Skeletal muscle tissue (tissue), 3 donors: ENCODE measurements at regions not wholly inside any gene's neighbourhood (a gene's known extent, or its start where the extent isn't known, plus 50 kb on each side); places are given as distances from the start of the nearest gene placed in this dataset.

Experiments
- H3K27ac ChIP-seq: one replicate; pipeline ENCODE4 v1.7.0; 2013; ENCODE audit warnings: mild to moderate bottlenecking, low read depth, low read length, inconsistent platforms
- H3K27me3 ChIP-seq, 3 donors: one replicate each; pipeline ENCODE4 v1.7.0; 2013; ENCODE audit warnings: low read length in 3 of 3; ENCODE audit not compliant: control insufficient read depth in 3 of 3, insufficient read depth in 3 of 3
- H3K36me3 ChIP-seq, 3 donors: one replicate each; pipeline ENCODE4 v1.7.0; 2013; ENCODE audit warnings: low read length in 3 of 3; ENCODE audit not compliant: control insufficient read depth in 3 of 3, insufficient read depth in 3 of 3
- H3K4me1 ChIP-seq, 3 donors: one replicate each; pipeline ENCODE4 v1.7.0; 2013; ENCODE audit warnings: low read length in 3 of 3, mild to moderate bottlenecking in 3 of 3; ENCODE audit not compliant: control insufficient read depth in 3 of 3, insufficient read depth in 3 of 3
- H3K4me3 ChIP-seq, 3 donors: one replicate each; pipeline ENCODE4 v1.7.0; 2013; ENCODE audit warnings: low read length in 3 of 3
- H3K9ac ChIP-seq, 3 donors: one replicate each; pipeline ENCODE4 v1.7.0; 2013; ENCODE audit warnings: low read length in 3 of 3, mild to moderate bottlenecking in 3 of 3, moderate library complexity in 2 of 3, low read depth in 1 of 3
- H3K9me3 ChIP-seq, 3 donors: one replicate each; pipeline ENCODE4 v1.7.0; 2013; ENCODE audit warnings: low read length in 3 of 3; ENCODE audit not compliant: control insufficient read depth in 3 of 3
- donor health status: Osteomylitis.

GRCh38 chr13:84847107-84847506 lies 952.1 kb downstream of the SLITRK6 start:
- Histone ChIP-seq H3K36me3 (no peaks in the 10 kb centered on the region), H3K9ac (no peak overlapping the region), H3K27me3 (no peaks in the 10 kb centered on the region), H3K9me3 (no peaks in the 10 kb centered on the region), H3K4me3 (no peak overlapping the region), H3K27ac (no peak overlapping the region), H3K4me1 (no peaks in the 10 kb centered on the region)

- no peaks in the 10 kb centered on the region for H3K27me3 ChIP-seq
- H3K27ac ChIP-seq = no peak overlapping the region
- no peaks in the 10 kb centered on the region for H3K9me3 ChIP-seq
- no peaks in the 10 kb centered on the region for H3K36me3 ChIP-seq
- H3K4me3 ChIP-seq = no peak overlapping the region
- H3K9ac ChIP-seq = no peak overlapping the region
- H3K4me1 ChIP-seq = no peaks in the 10 kb centered on the region
Measured at GRCh38 chr13:84845907-84846619, 953.2 kb downstream of the SLITRK6 start.

GRCh38 chr13:84844473-84844872 lies 954.7 kb downstream of the SLITRK6 start:
- H3K9ac ChIP-seq = no peak overlapping the region
- H3K9me3 ChIP-seq = no peaks in the 10 kb centered on the region
- no peaks in the 10 kb centered on the region for H3K36me3 ChIP-seq
- no peak overlapping the region for H3K27ac ChIP-seq
- H3K4me3 ChIP-seq = no peak overlapping the region
- no peaks in the 10 kb centered on the region for H3K4me1 ChIP-seq
- H3K27me3 ChIP-seq = no peaks in the 10 kb centered on the region

DNA sequence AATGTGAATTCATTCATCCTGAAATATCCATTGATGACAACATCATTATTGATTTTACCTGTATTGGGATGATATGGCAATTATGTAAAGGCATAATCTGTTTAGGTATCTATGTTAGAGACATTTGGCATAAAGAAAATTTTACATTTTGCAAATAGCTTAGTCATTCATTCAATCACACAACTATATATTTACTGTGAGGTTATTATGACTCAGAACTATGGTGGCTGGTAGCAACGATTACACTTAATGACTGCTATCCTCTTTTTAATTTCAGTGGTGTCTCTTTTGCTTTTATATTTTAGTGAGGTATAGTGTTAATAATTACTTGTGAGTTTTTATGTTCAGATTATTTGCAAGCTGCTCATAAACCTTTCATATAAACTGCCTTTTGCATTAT lies 955.9 kb downstream of the SLITRK6 start:
- Histone ChIP-seq H3K27ac (no peak overlapping the region), H3K27me3 (no peaks in the 10 kb centered on the region), H3K4me3 (no peak overlapping the region), H3K9ac (no peak overlapping the region), H3K36me3 (no peaks in the 10 kb centered on the region), H3K4me1 (no peaks in the 10 kb centered on the region), H3K9me3 (no peaks in the 10 kb centered on the region)

- H3K9me3 ChIP-seq = peaks cover 0 to 2% (median 0%) of the 10 kb centered on the region in 3 donors
- H3K36me3 ChIP-seq = no peaks in the 10 kb centered on the region
- H3K9ac ChIP-seq = no peak overlapping the region
- no peak overlapping the region for H3K27ac ChIP-seq
- H3K4me1 ChIP-seq = no peaks in the 10 kb centered on the region
- no peaks in the 10 kb centered on the region for H3K27me3 ChIP-seq
- no peak overlapping the region for H3K4me3 ChIP-seq
Measured at GRCh38 chr13:84834201-84834600, 951.9 kb upstream of the SLITRK1 start.

- H3K27ac ChIP-seq = no peak overlapping the region
- H3K9me3 ChIP-seq = peaks cover 0 to 2% (median 0%) of the 10 kb centered on the region in 3 donors
- no peak overlapping the region for H3K9ac ChIP-seq
- H3K27me3 ChIP-seq = no peaks in the 10 kb centered on the region
- H3K36me3 ChIP-seq = no peaks in the 10 kb centered on the region
- H3K4me3 ChIP-seq = no peak overlapping the region
- H3K4me1 ChIP-seq = no peaks in the 10 kb centered on the region
Measured at GRCh38 chr13:84831666-84832657, 949.7 kb upstream of the SLITRK1 start.

DNA sequence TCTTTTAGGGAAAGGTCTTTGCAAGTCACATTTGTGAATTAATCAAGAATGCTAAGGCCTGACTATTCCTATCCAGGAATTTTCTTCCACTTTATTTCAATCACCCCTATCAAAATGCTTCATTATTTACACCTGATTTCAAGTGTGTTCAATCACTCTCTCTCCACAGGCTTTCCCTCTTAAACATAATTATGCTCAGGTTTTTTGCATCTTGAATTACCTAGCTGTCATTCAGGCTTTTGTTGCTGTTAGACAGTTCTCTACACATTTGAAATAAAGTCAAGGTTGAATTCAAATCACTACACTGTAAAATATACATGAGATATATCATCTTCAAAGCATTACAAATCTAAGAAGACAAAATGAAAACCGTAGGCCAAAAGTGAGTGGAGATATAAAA lies 941.3 kb upstream of the SLITRK1 start:
- Histone ChIP-seq H3K36me3 (no peaks in the 10 kb centered on the region), H3K4me1 (no peaks in the 10 kb centered on the region), H3K9me3 (no peaks in the 10 kb centered on the region), H3K4me3 (no peak overlapping the region), H3K27ac (no peak overlapping the region), H3K27me3 (no peaks in the 10 kb centered on the region), H3K9ac (no peak overlapping the region)

DNA sequence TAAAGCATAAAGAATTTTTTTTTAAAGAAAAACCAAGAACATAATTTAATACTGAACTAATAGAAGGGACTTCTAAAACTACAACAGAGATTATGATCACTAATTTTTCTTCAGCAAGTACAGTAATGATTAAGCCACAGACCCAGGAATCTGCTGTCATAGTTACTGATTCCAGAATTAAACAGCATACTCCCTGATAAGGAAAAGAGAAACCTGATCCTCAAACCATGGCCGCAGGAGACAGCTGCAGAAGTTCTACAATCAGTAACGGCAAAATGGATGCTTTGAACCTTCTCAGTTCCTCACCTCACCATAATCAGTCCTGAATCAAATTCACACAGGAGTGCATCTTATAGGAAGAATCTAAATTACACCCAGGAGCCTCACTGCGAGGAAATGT lies 939.0 kb upstream of the SLITRK1 start:
- H3K4me3 ChIP-seq = no peak overlapping the region
- no peak overlapping the region for H3K9ac ChIP-seq
- H3K9me3 ChIP-seq = no peaks in the 10 kb centered on the region
- H3K36me3 ChIP-seq = no peaks in the 10 kb centered on the region
- H3K4me1 ChIP-seq = no peaks in the 10 kb centered on the region
- H3K27ac ChIP-seq = no peak overlapping the region
- no peaks in the 10 kb centered on the region for H3K27me3 ChIP-seq

GRCh38 chr13:84816567-84817105 lies 934.4 kb upstream of the SLITRK1 start:
- no peak overlapping the region for H3K9ac ChIP-seq
- no peak overlapping the region for H3K4me3 ChIP-seq
- H3K27ac ChIP-seq = no peak overlapping the region
- no peaks in the 10 kb centered on the region for H3K36me3 ChIP-seq
- H3K9me3 ChIP-seq = no peaks in the 10 kb centered on the region
- no peaks in the 10 kb centered on the region for H3K4me1 ChIP-seq
- H3K27me3 ChIP-seq = no peaks in the 10 kb centered on the region

GRCh38 chr13:84812789-84813188 lies 930.5 kb upstream of the SLITRK1 start:
- Histone ChIP-seq H3K9ac (no peak overlapping the region), H3K27ac (no peak overlapping the region), H3K9me3 (no peaks in the 10 kb centered on the region), H3K4me3 (no peak overlapping the region), H3K4me1 (no peaks in the 10 kb centered on the region), H3K27me3 (no peaks in the 10 kb centered on the region), H3K36me3 (no peaks in the 10 kb centered on the region)
